ENCODE measurements at regions not wholly inside any gene's neighbourhood (a gene's known extent, or its start where the extent isn't known, plus 50 kb on each side); places are given as distances from the start of the nearest gene placed in this dataset.

DNA sequence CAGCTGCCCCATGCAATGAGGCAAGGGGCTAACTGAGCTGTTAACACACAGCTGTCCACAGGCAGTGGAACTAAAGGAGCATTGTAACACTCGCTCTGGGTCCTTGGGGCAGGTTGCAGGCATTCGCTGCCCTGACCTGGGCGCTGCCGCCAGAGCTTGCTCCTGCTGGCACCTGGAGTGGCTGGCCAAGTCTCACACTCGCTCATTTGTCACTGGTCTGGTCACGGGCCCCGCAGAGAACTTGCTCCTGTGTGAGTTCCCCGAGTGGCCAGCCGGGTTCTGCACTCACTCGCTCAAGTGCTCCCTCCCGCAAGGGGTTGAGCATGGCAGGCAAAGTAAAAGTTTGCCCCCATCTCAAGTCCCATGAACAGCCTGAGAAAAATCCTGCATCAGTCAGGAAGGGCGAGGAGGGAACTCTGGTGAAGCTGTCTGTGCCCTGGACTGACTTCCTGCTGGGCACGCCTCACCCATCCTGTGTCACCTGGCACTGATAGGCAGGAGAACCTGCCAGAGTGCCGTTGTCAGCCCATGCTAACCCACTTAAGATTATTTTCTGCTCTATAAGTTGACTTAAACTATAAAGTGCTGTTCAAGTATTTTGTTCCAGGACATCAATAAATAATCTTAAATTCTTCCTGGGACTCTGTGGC, 934.8 kb upstream of the GYPC start:
- no peak for TF ChIP-seq EZH2 (IDR thresholded peaks at IDR 0.05; ENCODE audit: borderline replicate concordance, low read length)
- TF ChIP-seq, protein P1, sequence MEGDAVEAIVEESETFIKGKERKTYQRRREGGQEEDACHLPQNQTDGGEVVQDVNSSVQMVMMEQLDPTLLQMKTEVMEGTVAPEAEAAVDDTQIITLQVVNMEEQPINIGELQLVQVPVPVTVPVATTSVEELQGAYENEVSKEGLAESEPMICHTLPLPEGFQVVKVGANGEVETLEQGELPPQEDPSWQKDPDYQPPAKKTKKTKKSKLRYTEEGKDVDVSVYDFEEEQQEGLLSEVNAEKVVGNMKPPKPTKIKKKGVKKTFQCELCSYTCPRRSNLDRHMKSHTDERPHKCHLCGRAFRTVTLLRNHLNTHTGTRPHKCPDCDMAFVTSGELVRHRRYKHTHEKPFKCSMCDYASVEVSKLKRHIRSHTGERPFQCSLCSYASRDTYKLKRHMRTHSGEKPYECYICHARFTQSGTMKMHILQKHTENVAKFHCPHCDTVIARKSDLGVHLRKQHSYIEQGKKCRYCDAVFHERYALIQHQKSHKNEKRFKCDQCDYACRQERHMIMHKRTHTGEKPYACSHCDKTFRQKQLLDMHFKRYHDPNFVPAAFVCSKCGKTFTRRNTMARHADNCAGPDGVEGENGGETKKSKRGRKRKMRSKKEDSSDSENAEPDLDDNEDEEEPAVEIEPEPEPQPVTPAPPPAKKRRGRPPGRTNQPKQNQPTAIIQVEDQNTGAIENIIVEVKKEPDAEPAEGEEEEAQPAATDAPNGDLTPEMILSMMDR (IDR thresholded peaks at IDR 0.05; ENCODE audit: low read length): no peak
